ENCODE measurements at regions not wholly inside any gene's neighbourhood (a gene's known extent, or its start where the extent isn't known, plus 50 kb on each side); places are given as distances from the start of the nearest gene placed in this dataset.
"Not testable (repeated sequence)": the region's sequence is repeated elsewhere in the genome, so short reads cannot be mapped to it uniquely, and the experiment has no call there.

GRCh38 chr2:122710049-122710448, 954.6 kb downstream of the TSN start:
- Histone ChIP-seq H3K9me3 (ENCODE audit: control insufficient read depth, insufficient read depth, low read length) (peaks cover 3% of the 10 kb centered on the region), H3K27me3 (ENCODE audit: control insufficient read depth, insufficient read depth, low read length) (no peaks in the 10 kb centered on the region), H3K36me3 (ENCODE audit: control insufficient read depth, insufficient read depth, low read length) (no peaks in the 10 kb centered on the region), H3K27ac (ENCODE audit: low read depth, low read length) (no peak overlapping the region), H3K4me3 (ENCODE audit: low read depth, low read length) (no peak overlapping the region), H3K4me1 (ENCODE audit: control insufficient read depth, insufficient read depth, low read length) (no peaks in the 10 kb centered on the region)
- DNase-seq (ENCODE audit: low read depth in 4 of 6, low spot score in 6 of 6) = no peak
- WGBS (ENCODE audit: insufficient coverage) = 92% methylated on average over 5 of the region's 6 CpGs

- no peaks in the 10 kb centered on the region for H3K36me3 ChIP-seq (ENCODE audit: control insufficient read depth, insufficient read depth, low read length)
- no peaks in the 10 kb centered on the region for H3K27me3 ChIP-seq (ENCODE audit: control insufficient read depth, insufficient read depth, low read length)
- no CpG with 5 or more reads among the region's 2 CpGs for WGBS (ENCODE audit: insufficient coverage)
- DNase-seq (ENCODE audit: low read depth in 4 of 6, low spot score in 6 of 6) = no peak
- H3K27ac ChIP-seq (ENCODE audit: low read depth, low read length) = no peak overlapping the region
- no peak overlapping the region for H3K4me3 ChIP-seq (ENCODE audit: low read depth, low read length)
- H3K9me3 ChIP-seq (ENCODE audit: control insufficient read depth, insufficient read depth, low read length) = peaks cover 3% of the 10 kb centered on the region
- no peaks in the 10 kb centered on the region for H3K4me1 ChIP-seq (ENCODE audit: control insufficient read depth, insufficient read depth, low read length)
These were observed 958.3 kb downstream of the TSN start for GRCh38 chr2:122713800-122714199.

GRCh38 chr2:122720822-122721221, 965.4 kb downstream of the TSN start:
- DNase-seq (ENCODE audit: low read depth in 4 of 6, low spot score in 6 of 6); H3K4me1 ChIP-seq (ENCODE audit: control insufficient read depth, insufficient read depth, low read length); H3K36me3 ChIP-seq (ENCODE audit: control insufficient read depth, insufficient read depth, low read length); H3K9me3 ChIP-seq (ENCODE audit: control insufficient read depth, insufficient read depth, low read length); H3K27ac ChIP-seq (ENCODE audit: low read depth, low read length); H3K4me3 ChIP-seq (ENCODE audit: low read depth, low read length); H3K27me3 ChIP-seq (ENCODE audit: control insufficient read depth, insufficient read depth, low read length): not testable (repeated sequence)
- WGBS (ENCODE audit: insufficient coverage) = no CpG with 5 or more reads among the region's 4 CpGs

GRCh38 chr2:122734766-122735424, 979.4 kb downstream of the TSN start:
- Histone ChIP-seq H3K4me3 (ENCODE audit: low read depth, low read length) (no peak overlapping the region), H3K9me3 (ENCODE audit: control insufficient read depth, insufficient read depth, low read length) (no peaks in the 10 kb centered on the region), H3K27me3 (ENCODE audit: control insufficient read depth, insufficient read depth, low read length) (no peaks in the 10 kb centered on the region), H3K27ac (ENCODE audit: low read depth, low read length) (peak overlapping the region; percentile 1), H3K36me3 (ENCODE audit: control insufficient read depth, insufficient read depth, low read length) (no peaks in the 10 kb centered on the region), H3K4me1 (ENCODE audit: control insufficient read depth, insufficient read depth, low read length) (peaks cover 3% of the 10 kb centered on the region)
- peak in 4 of 6 donors; percentile 17 to 62 (median 38) for DNase-seq (ENCODE audit: low read depth in 4 of 6, low spot score in 6 of 6)
- WGBS (ENCODE audit: insufficient coverage) = 18% methylated on average over 1 of the region's 4 CpGs

GRCh38 chr2:122736279-122736678, 980.8 kb downstream of the TSN start:
- Histone ChIP-seq H3K27me3 (ENCODE audit: control insufficient read depth, insufficient read depth, low read length) (no peaks in the 10 kb centered on the region), H3K27ac (ENCODE audit: low read depth, low read length) (no peak overlapping the region), H3K4me3 (ENCODE audit: low read depth, low read length) (no peak overlapping the region), H3K4me1 (ENCODE audit: control insufficient read depth, insufficient read depth, low read length) (peaks cover 3% of the 10 kb centered on the region), H3K36me3 (ENCODE audit: control insufficient read depth, insufficient read depth, low read length) (no peaks in the 10 kb centered on the region), H3K9me3 (ENCODE audit: control insufficient read depth, insufficient read depth, low read length) (no peaks in the 10 kb centered on the region)
- WGBS (ENCODE audit: insufficient coverage) = 73% methylated on average over 2 of the region's 3 CpGs
- no peak for DNase-seq (ENCODE audit: low read depth in 4 of 6, low spot score in 6 of 6)

DNA sequence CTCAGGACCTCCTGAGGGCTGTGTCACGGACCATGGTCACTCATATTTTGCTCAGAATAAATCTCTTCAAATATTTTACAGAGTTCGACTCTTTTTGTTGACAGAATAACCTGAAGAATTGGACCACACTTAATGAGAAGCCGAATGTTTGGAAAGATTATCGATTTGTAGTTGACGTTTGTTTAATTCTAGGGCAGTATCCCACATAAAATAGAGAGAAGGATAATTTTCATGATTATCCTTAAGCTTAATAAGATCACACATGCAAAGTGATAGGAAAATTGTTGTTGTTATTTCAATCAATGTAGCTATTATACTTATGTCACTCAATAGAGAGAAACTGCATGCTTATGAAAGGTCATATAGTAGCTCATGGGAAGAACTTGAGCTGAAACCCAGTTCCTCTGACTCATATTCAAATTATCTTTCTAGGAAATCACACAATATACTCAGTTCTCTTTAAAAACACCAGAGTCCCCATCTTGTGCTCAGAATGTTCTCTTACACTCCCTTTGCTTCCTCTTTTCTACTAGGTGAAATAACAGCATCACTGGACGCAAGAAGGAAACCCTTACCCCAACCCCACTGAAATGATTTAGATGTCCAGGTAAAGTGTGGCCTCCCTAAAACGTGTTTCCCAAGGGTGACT, 982.1 kb downstream of the TSN start:
- Histone ChIP-seq H3K27me3 (ENCODE audit: control insufficient read depth, insufficient read depth, low read length) (no peaks in the 10 kb centered on the region), H3K36me3 (ENCODE audit: control insufficient read depth, insufficient read depth, low read length) (no peaks in the 10 kb centered on the region), H3K9me3 (ENCODE audit: control insufficient read depth, insufficient read depth, low read length) (no peaks in the 10 kb centered on the region), H3K4me3 (ENCODE audit: low read depth, low read length) (no peak overlapping the region), H3K27ac (ENCODE audit: low read depth, low read length) (no peak overlapping the region), H3K4me1 (ENCODE audit: control insufficient read depth, insufficient read depth, low read length) (peaks cover 3% of the 10 kb centered on the region)
- DNase-seq (ENCODE audit: low read depth in 4 of 6, low spot score in 6 of 6) = no peak
- 80% methylated on average over 1 of the region's 7 CpGs for WGBS (ENCODE audit: insufficient coverage)

DNA sequence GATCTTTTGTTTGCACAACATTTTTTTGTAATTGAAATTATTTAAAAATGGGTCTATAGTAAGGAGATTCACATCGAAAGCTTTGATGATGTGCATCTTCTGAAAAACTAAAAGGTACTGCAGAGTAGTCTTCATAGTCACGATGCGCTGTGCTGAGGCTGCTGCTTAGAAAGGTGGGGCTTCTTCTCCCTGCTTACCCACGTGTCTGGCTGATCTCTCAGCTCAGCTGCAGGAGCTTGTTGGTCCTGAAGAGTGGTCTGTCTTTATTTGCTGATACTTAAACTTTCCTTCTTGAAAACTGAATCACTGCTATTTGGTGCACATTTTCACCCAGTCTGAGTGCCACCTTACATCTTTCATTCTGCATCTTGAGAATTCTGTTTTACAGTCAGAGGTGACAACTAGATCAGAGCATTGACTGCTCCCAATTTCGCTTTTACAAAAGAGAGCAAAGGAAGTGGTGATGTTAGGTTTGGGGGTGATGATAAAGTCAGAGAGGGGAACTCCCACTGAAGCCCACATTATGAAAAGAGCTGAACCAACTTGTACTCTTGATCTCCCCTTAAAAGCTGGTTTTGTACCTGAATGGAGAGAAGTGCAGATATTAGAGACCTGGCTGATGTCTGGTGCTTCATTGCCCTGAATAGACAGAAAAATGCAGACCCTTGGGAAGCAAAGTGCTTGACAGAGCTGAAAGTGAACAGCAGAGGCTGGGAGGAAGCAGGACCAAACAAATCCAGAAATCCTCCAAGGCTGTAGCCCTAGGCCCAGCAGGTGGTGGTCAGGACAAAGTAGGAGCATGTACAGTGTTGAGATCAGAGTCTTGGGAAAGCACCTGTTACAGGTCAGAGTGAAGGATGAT, 984.5 kb downstream of the TSN start:
- no peak for DNase-seq (ENCODE audit: low read depth in 4 of 6, low spot score in 6 of 6)
- H3K9me3 ChIP-seq (ENCODE audit: control insufficient read depth, insufficient read depth, low read length) = no peaks in the 10 kb centered on the region
- no peak overlapping the region for H3K4me3 ChIP-seq (ENCODE audit: low read depth, low read length)
- H3K27me3 ChIP-seq (ENCODE audit: control insufficient read depth, insufficient read depth, low read length) = no peaks in the 10 kb centered on the region
- WGBS (ENCODE audit: insufficient coverage) = 88% methylated on average over 1 of the region's 5 CpGs
- no peak overlapping the region for H3K27ac ChIP-seq (ENCODE audit: low read depth, low read length)
- H3K36me3 ChIP-seq (ENCODE audit: control insufficient read depth, insufficient read depth, low read length) = no peaks in the 10 kb centered on the region
- H3K4me1 ChIP-seq (ENCODE audit: control insufficient read depth, insufficient read depth, low read length) = peaks cover 3% of the 10 kb centered on the region

GRCh38 chr2:122740594-122740948, 985.1 kb downstream of the TSN start:
- Histone ChIP-seq H3K36me3 (ENCODE audit: control insufficient read depth, insufficient read depth, low read length) (no peaks in the 10 kb centered on the region), H3K4me3 (ENCODE audit: low read depth, low read length) (no peak overlapping the region), H3K27ac (ENCODE audit: low read depth, low read length) (no peak overlapping the region), H3K4me1 (ENCODE audit: control insufficient read depth, insufficient read depth, low read length) (no peaks in the 10 kb centered on the region), H3K9me3 (ENCODE audit: control insufficient read depth, insufficient read depth, low read length) (no peaks in the 10 kb centered on the region), H3K27me3 (ENCODE audit: control insufficient read depth, insufficient read depth, low read length) (no peaks in the 10 kb centered on the region)
- no CpG with 5 or more reads among the region's 1 CpG for WGBS (ENCODE audit: insufficient coverage)
- no peak for DNase-seq (ENCODE audit: low read depth in 4 of 6, low spot score in 6 of 6)

DNA sequence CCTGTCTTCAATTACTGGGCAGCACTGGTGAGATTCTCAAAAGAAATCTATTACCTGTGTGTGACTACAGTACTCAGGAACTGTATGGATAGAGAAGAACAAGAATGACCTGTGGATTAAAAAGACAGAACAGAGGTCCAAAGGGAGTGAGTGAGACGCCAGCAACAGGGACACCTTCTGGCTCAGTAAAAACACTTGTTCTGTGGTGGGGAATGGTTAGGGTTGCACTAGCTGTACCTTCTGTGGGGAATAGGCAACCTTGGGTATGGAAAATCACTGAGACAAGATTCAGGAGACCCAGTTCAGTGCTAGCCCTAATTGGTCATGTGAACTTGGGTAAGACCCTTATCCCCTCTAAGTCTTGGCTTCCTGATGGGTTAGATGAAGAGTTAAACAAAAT, 986.0 kb downstream of the TSN start:
- Histone ChIP-seq H3K4me3 (ENCODE audit: low read depth, low read length) (no peak overlapping the region), H3K36me3 (ENCODE audit: control insufficient read depth, insufficient read depth, low read length) (no peaks in the 10 kb centered on the region), H3K4me1 (ENCODE audit: control insufficient read depth, insufficient read depth, low read length) (no peaks in the 10 kb centered on the region), H3K27me3 (ENCODE audit: control insufficient read depth, insufficient read depth, low read length) (no peaks in the 10 kb centered on the region), H3K9me3 (ENCODE audit: control insufficient read depth, insufficient read depth, low read length) (no peaks in the 10 kb centered on the region), H3K27ac (ENCODE audit: low read depth, low read length) (no peak overlapping the region)
- WGBS (ENCODE audit: insufficient coverage) = 88% methylated on average over 1 of the region's 1 CpG
- no peak for DNase-seq (ENCODE audit: low read depth in 4 of 6, low spot score in 6 of 6)

All from spinal cord (tissue), 9 donors.